ENCODE measurements at regions not wholly inside any gene's neighbourhood (a gene's known extent, or its start where the extent isn't known, plus 50 kb on each side); places are given as distances from the start of the nearest gene placed in this dataset.

DNA sequence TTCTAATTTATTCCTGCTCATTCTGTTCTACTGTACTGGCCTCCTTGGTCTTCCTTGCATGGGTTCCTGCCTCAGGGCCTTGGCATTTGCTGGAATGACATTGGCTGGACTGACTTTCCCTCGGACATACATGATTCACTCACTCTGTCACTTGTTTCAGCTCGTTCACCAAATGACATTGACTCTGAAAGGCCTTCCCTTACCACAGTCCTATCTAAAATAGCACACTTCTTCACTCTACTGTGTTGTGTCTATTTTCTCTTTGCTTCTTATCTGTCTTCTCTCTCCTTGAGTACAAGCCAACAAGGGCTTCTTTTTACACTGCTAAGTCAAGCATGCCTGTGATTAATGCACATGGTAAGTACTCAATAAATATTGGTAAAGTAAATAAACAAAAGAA is 65.6 kb downstream of the SCG2 start:
- TF ChIP-seq, protein P1, sequence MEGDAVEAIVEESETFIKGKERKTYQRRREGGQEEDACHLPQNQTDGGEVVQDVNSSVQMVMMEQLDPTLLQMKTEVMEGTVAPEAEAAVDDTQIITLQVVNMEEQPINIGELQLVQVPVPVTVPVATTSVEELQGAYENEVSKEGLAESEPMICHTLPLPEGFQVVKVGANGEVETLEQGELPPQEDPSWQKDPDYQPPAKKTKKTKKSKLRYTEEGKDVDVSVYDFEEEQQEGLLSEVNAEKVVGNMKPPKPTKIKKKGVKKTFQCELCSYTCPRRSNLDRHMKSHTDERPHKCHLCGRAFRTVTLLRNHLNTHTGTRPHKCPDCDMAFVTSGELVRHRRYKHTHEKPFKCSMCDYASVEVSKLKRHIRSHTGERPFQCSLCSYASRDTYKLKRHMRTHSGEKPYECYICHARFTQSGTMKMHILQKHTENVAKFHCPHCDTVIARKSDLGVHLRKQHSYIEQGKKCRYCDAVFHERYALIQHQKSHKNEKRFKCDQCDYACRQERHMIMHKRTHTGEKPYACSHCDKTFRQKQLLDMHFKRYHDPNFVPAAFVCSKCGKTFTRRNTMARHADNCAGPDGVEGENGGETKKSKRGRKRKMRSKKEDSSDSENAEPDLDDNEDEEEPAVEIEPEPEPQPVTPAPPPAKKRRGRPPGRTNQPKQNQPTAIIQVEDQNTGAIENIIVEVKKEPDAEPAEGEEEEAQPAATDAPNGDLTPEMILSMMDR (IDR thresholded peaks at IDR 0.05; ENCODE audit: insufficient read depth, low read depth, low read length, missing control alignments), result no peak
- DNase-seq (ENCODE audit: low read depth), result no peak
- no peak overlapping the region for H3K4me3 ChIP-seq (ENCODE audit: low read depth, low read length)

DNA sequence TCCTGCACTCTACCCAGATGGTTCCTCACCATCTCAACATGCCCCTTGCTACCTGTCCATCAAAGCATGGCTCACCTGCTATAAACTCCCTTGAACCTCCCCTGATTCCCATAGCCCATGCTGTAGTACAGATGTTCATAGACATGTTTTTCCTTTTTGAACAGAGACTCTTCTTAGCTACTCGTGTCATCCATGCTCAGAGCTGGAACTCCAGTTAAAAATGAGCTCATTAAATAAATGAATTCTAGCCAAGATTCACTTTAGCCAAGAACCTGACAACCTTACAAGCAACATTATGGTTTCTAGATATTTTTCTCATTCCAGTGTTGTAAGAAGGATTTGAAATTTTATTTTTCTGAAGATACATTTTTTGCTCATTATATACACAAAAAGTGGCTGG is 65.0 kb downstream of the SCG2 start:
- no peak for DNase-seq (ENCODE audit: low read depth)
- TF ChIP-seq, protein P1 (IDR thresholded peaks at IDR 0.05; ENCODE audit: insufficient read depth, low read depth, low read length, missing control alignments), result no peak
- no peak overlapping the region for H3K4me3 ChIP-seq (ENCODE audit: low read depth, low read length)

DNA sequence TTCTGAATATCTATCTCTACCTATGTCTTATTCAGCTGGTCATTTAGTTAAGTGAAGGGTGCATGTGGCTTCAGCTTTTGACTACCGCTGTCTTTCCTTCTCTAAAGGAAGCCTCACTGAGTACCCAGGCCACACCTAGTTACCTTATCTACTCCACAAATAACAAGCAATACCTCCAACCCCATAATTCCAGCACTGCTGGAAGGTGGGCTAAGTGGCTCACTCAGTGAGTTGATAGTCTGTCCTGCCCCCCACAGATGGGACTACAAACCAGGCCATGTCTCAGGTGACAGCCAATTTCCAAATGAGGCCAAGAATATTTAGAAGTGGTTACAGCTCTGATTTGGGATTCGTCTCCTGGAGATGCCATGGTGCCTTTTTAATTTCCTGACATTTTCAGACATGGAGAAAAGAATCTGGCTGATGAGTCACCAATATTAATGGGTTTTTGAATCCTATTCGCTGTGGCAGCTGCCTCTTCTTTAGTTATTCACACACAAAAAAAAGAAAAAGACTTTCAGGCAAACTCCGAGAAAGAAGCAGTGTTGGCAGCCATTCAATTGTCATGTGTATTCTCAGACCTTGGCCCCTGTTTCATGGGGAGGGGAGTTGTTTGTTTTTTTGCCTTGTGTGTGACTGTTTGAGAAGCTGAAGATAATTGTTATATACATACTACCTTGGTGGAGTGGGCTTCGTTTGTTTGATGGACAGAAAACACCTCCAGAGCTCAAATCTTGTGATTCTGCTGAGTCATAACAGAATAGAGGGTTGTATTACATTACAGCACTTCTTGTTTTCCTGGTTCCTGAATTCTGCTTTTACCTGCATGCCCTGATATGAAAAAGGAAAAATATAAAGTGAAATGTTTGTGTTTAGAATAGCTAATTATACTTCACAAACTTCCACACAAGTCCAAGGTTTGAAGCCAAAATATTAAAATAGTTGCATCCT is 64.2 kb downstream of the SCG2 start:
- TF ChIP-seq, protein P1 (IDR thresholded peaks at IDR 0.05; ENCODE audit: insufficient read depth, low read depth, low read length, missing control alignments), result no peak
- DNase-seq (ENCODE audit: low read depth), result no peak
- no peak overlapping the region for H3K4me3 ChIP-seq (ENCODE audit: low read depth, low read length)

DNA sequence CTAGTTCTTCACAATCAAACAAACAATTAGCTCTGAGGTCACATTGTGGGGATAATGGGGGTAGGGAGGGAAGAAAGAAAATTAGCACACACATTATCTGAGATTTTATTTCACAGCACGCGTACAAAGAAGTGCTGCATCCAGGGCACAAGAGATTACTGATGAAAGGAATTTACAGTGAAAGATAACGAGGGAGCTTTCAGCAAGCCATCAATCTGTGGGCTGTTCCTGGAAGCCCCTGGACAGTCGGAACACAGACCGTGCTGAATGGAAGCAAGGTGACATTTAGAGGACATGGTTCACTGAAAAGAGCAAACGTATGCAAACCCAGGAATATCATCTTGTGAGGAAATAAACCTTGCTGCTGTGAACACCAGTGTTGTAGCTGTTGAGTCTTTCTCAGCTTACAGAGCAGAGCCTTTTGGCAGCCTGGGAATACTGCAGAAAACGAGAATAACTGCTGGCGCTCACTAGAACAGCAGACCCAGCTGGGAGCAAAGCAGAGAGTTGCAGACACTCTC is 63.2 kb downstream of the SCG2 start:
- DNase-seq (ENCODE audit: low read depth), result no peak
- no peak overlapping the region for H3K4me3 ChIP-seq (ENCODE audit: low read depth, low read length)
- TF ChIP-seq, protein P1 (IDR thresholded peaks at IDR 0.05; ENCODE audit: insufficient read depth, low read depth, low read length, missing control alignments), result no peak

DNA sequence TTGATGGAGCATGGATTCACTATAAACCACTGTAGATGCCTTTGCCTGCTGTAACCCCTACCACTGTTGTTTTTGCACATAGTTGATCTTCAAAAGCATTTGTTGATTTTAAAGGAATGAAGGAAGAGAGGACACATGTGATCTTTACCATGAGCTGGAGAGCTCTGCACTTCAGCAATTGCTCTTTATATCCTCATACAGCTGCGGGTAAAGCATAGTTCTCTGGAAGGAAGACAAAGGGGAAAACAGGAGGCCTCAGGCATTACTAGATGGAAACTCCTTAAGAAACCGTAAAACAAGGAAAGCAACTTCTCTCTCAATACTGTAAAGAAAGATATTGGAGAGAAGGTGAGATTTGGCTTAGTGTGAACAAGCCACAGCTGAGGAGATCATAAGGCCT is 60.6 kb downstream of the SCG2 start:
- TF ChIP-seq, protein P1 (IDR thresholded peaks at IDR 0.05; ENCODE audit: insufficient read depth, low read depth, low read length, missing control alignments), result no peak
- no peak overlapping the region for H3K4me3 ChIP-seq (ENCODE audit: low read depth, low read length)
- DNase-seq (ENCODE audit: low read depth), result no peak

DNA sequence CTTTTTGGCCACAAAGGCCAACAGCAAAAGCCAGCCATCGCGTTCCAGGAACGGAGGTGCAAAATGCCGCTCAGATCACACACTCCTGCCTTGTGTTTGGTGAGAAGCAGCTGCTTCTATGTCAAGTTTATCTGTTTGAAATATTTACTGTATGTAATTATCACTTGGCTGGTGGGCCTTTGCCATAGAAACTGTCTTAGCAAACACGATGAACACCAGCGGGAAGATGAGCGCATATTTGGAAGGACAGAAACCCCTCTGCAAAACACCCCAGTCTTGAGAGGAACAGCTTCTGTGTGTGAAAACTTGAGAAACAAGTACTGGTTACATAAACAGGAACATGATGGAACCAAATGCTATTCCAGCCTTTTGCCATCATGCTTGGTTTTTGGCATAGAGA is 59.7 kb downstream of the SCG2 start:
- TF ChIP-seq, protein P1 (IDR thresholded peaks at IDR 0.05; ENCODE audit: insufficient read depth, low read depth, low read length, missing control alignments), result no peak
- no peak overlapping the region for H3K4me3 ChIP-seq (ENCODE audit: low read depth, low read length)
- no peak for DNase-seq (ENCODE audit: low read depth)
